Uterus (tissue), 2 donors: ENCODE measurements at regions not wholly inside any gene's neighbourhood (a gene's known extent, or its start where the extent isn't known, plus 50 kb on each side); places are given as distances from the start of the nearest gene placed in this dataset.

Experiments used
- CTCF ChIP-seq, 4 experiments: fragments of 200-600 bp in 2 of 4; fragments of 450-650 bp in 2 of 4; sonication (generic) in 2 of 4; IDR thresholded peaks; one replicate each; pipeline ENCODE4 v1.5.1; 2016 to 2019; ENCODE audit warnings: antibody characterized with exemption in 4 of 4, mild to moderate bottlenecking in 2 of 4, moderate library complexity in 1 of 4
- POLR2A ChIP-seq, 2 donors: fragments of 450-650 bp; IDR thresholded peaks; one replicate each; pipeline ENCODE4 v1.6.1; 2016; ENCODE audit warnings: antibody characterized with exemption in 2 of 2, mild to moderate bottlenecking in 1 of 2, moderate library complexity in 1 of 2

GRCh38 chr1:188314557-188315137, 1485.9 kb downstream of the PLA2G4A start:
- TF ChIP-seq CTCF (IDR thresholded peaks at IDR 0.05) (no peak), POLR2A (IDR thresholded peaks at IDR 0.05) (no peak)
